CD4-positive, alpha-beta T cell (primary cell): ENCODE measurements at regions not wholly inside any gene's neighbourhood (a gene's known extent, or its start where the extent isn't known, plus 50 kb on each side); places are given as distances from the start of the nearest gene placed in this dataset.

ENCODE experiments used
- ATAC-seq: fragments of 200-7000 bp; cut with Tn5 transposase; one replicate; pipeline ENCODE4 v1.10.0; 2022; ENCODE audit warnings: mild to moderate bottlenecking; ENCODE audit not compliant: poor library complexity
- CTCF ChIA-PET: fragments of 350-600 bp; sonication (Branson Sonifier 250); formaldehyde crosslinking; loops from one replicate; lab custom pipeline; 2021; ENCODE audit warnings: antibody characterized with exemption, inconsistent platforms; lab: Charles Lee
- POLR2A ChIA-PET: fragments of 350-600 bp; sonication (Branson Sonifier 250); formaldehyde crosslinking; loops from one replicate; lab custom pipeline; 2021; ENCODE audit warnings: antibody characterized with exemption, inconsistent platforms; lab: Charles Lee
- DNase-seq, 14 experiments: peaks; one replicate each; pipeline ENCODE4 v3.0.0-alpha.2; 2013 to 2020; ENCODE audit warnings: mixed read lengths in 2 of 14
- H3K27ac ChIP-seq, 2 donors: one replicate each; pipeline versions ENCODE4 v1.5.1 to v1.7.0; 2013; ENCODE audit warnings: low read length in 2 of 2, low read depth in 1 of 2, mild to moderate bottlenecking in 1 of 2
- H3K27me3 ChIP-seq, 2 experiments: 1 replicate in 1 of 2; 2 replicates in 1 of 2; pipeline versions ENCODE4 v1.6.1 to v1.7.0; 2013; ENCODE audit warnings: low read length in 2 of 2, control low read depth in 1 of 2, mild to moderate bottlenecking in 1 of 2, moderate library complexity in 1 of 2; ENCODE audit not compliant: insufficient read depth in 2 of 2, control insufficient read depth in 1 of 2
- H3K36me3 ChIP-seq: one replicate; pipeline ENCODE4 v1.6.1; 2013; ENCODE audit warnings: low read length, control low read depth; ENCODE audit not compliant: insufficient read depth
- H3K4me1 ChIP-seq: one replicate; pipeline ENCODE4 v1.6.1; 2013; ENCODE audit warnings: low read length, control low read depth; ENCODE audit not compliant: insufficient read depth
- H3K4me3 ChIP-seq: one replicate; pipeline ENCODE4 v1.5.1; 2013; ENCODE audit warnings: mild to moderate bottlenecking, low read length, moderate library complexity
- H3K9me3 ChIP-seq, 2 experiments: 1 replicate in 1 of 2; 2 replicates in 1 of 2; pipeline versions ENCODE4 v1.6.1 to v1.7.0; 2013; ENCODE audit warnings: low read length in 2 of 2, mild to moderate bottlenecking in 2 of 2, control low read depth in 1 of 2, moderate library complexity in 1 of 2; ENCODE audit not compliant: control insufficient read depth in 1 of 2, insufficient read depth in 1 of 2
- H3K27ac Mint-ChIP-seq: one replicate; pipeline ENCODE4 v1.8.0; 2020; ENCODE audit warnings: mixed read lengths
- H3K27me3 Mint-ChIP-seq: one replicate; pipeline ENCODE4 v1.8.0; 2021; ENCODE audit warnings: mixed read lengths
- H3K36me3 Mint-ChIP-seq: one replicate; pipeline ENCODE4 v1.8.0; 2021; ENCODE audit warnings: low read depth, mixed read lengths
- H3K4me1 Mint-ChIP-seq: one replicate; pipeline ENCODE4 v1.8.0; 2021; ENCODE audit warnings: low read depth, mixed read lengths
- H3K4me3 Mint-ChIP-seq: one replicate; pipeline ENCODE4 v1.8.0; 2020; ENCODE audit warnings: mild to moderate bottlenecking, mixed read lengths
- H3K9me3 Mint-ChIP-seq: one replicate; pipeline ENCODE4 v1.8.0; 2020; ENCODE audit warnings: mixed read lengths
- intact Hi-C, 2 experiments: fragments of 100-400 bp; cut with DNase I in 1 of 2; cut with micrococcal nuclease in 1 of 2; formaldehyde crosslinking; loops; one replicate each; pipeline versions ENCODE4 v1.15.1 to v1.9.0; 2023 to 2025; cut with DNase I, micrococcal nuclease
- TF ChIP-seq, protein P1 (sequence below): fragments of 200-600 bp; IDR thresholded peaks from one replicate; pipeline ENCODE4 v1.8.0; 2022; ENCODE audit warnings: antibody characterized with exemption, mild to moderate bottlenecking

DNA sequence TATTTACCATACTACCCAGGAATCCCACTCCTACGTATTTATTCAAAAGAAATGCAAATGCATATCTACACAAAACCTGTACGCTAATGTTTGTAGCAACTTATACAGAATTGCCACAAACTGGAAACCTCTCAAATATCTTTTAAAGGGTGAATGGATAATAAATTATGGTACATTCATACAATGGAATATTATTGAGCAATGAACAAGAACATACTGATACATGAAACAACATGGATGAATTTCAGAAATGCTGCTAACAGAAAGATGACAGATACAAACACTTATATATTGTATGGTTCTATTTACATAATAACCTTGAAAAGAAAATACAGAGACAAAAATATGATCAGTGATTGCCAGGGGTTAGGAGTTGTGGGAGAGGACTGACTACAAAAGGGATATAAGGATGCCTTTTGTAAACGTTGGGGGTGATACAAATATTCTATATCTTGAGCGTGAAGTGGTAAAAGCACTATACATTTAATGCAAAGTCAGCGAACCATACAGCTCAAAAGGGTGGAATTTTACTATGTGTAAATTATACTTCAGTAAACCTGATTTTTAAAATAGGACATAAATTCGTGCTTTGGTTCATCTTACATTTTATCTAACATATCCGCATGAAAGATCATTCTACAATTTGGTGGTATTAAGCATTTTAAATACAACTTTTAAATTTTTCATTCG, 55.0 kb upstream of the FOXB1 start:
- ATAC-seq = no peak
- Mint-ChIP-seq H3K4me1 (no peaks in the 10 kb centered on the region), H3K27ac (no peak overlapping the region), H3K4me3 (no peak overlapping the region), H3K9me3 (no peaks in the 10 kb centered on the region), H3K36me3 (no peaks in the 10 kb centered on the region), H3K27me3 (peaks cover 2% of the 10 kb centered on the region)
- Histone ChIP-seq H3K9me3 (no peaks in the 10 kb centered on the region), H3K4me3 (no peak overlapping the region), H3K36me3 (no peaks in the 10 kb centered on the region), H3K27ac (no peak overlapping the region), H3K4me1 (no peaks in the 10 kb centered on the region), H3K27me3 (no peaks in the 10 kb centered on the region)
- CTCF ChIA-PET = no interaction called here
- POLR2A ChIA-PET = interaction anchor here (0.6 kb wide), 1 partner anchor 1026 kb away, joined by 4 read pairs; no protein-coding TSS in a partner anchor
- intact Hi-C loops = no loop called here
- TF ChIP-seq, protein P1, sequence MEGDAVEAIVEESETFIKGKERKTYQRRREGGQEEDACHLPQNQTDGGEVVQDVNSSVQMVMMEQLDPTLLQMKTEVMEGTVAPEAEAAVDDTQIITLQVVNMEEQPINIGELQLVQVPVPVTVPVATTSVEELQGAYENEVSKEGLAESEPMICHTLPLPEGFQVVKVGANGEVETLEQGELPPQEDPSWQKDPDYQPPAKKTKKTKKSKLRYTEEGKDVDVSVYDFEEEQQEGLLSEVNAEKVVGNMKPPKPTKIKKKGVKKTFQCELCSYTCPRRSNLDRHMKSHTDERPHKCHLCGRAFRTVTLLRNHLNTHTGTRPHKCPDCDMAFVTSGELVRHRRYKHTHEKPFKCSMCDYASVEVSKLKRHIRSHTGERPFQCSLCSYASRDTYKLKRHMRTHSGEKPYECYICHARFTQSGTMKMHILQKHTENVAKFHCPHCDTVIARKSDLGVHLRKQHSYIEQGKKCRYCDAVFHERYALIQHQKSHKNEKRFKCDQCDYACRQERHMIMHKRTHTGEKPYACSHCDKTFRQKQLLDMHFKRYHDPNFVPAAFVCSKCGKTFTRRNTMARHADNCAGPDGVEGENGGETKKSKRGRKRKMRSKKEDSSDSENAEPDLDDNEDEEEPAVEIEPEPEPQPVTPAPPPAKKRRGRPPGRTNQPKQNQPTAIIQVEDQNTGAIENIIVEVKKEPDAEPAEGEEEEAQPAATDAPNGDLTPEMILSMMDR = no peak
- no peak for DNase-seq

DNA sequence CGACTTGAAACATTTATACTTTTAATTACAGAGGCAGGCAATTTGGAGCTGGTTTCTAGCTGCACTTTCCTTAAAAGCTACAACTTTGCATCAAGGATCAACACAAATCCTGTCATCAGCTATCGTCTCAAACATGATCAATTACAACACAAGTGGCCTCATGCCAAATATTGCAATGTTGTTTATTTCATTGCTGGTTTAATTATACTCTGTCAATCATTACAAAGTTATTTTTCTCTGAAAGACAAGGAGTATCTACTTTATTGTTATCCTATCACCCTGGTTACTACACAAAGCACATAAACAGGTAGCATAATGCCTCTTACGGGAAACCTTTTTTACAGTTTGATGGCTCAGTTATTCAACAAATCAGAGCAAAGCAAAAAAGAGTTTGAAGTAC, 58.0 kb upstream of the FOXB1 start:
- Histone ChIP-seq H3K27me3 (no peaks in the 10 kb centered on the region), H3K27ac (no peak overlapping the region), H3K36me3 (no peaks in the 10 kb centered on the region), H3K4me1 (no peaks in the 10 kb centered on the region), H3K4me3 (no peak overlapping the region), H3K9me3 (no peaks in the 10 kb centered on the region)
- H3K27ac Mint-ChIP-seq = no peak overlapping the region
- TF ChIP-seq, protein P1 = no peak
- ChIA-PET CTCF (interaction anchor here (0.6 to 1.0 kb wide), 2 partner anchors 19 to 181 kb away, joined by 3 to 5 read pairs; no protein-coding TSS in a partner anchor), POLR2A (no interaction called here)
- H3K27me3 Mint-ChIP-seq = peaks cover 7% of the 10 kb centered on the region
- no peak for DNase-seq
- no peaks in the 10 kb centered on the region for H3K4me1 Mint-ChIP-seq
- intact Hi-C loops = no loop called here
- no peak for ATAC-seq
- H3K4me3 Mint-ChIP-seq = no peak overlapping the region
- H3K36me3 Mint-ChIP-seq = no peaks in the 10 kb centered on the region
- H3K9me3 Mint-ChIP-seq = no peaks in the 10 kb centered on the region

GRCh38 chr15:59945036-59945435, 59.1 kb upstream of the FOXB1 start:
- Histone ChIP-seq H3K9me3 (no peaks in the 10 kb centered on the region), H3K4me3 (no peak overlapping the region), H3K4me1 (no peaks in the 10 kb centered on the region), H3K27me3 (no peaks in the 10 kb centered on the region), H3K36me3 (no peaks in the 10 kb centered on the region), H3K27ac (no peak overlapping the region)
- intact Hi-C loops = no loop called here
- no peaks in the 10 kb centered on the region for H3K36me3 Mint-ChIP-seq
- H3K9me3 Mint-ChIP-seq = no peaks in the 10 kb centered on the region
- POLR2A ChIA-PET = no interaction called here
- H3K27ac Mint-ChIP-seq = no peak overlapping the region
- DNase-seq (no peak), ATAC-seq (no peak)
- TF ChIP-seq, protein P1 = no peak
- no peak overlapping the region for H3K4me3 Mint-ChIP-seq
- H3K27me3 Mint-ChIP-seq = peaks cover 12% of the 10 kb centered on the region
- CTCF ChIA-PET = no interaction called here
- H3K4me1 Mint-ChIP-seq = no peaks in the 10 kb centered on the region
